ENCODE measurements at regions not wholly inside any gene's neighbourhood (a gene's known extent, or its start where the extent isn't known, plus 50 kb on each side); places are given as distances from the start of the nearest gene placed in this dataset.

DNA sequence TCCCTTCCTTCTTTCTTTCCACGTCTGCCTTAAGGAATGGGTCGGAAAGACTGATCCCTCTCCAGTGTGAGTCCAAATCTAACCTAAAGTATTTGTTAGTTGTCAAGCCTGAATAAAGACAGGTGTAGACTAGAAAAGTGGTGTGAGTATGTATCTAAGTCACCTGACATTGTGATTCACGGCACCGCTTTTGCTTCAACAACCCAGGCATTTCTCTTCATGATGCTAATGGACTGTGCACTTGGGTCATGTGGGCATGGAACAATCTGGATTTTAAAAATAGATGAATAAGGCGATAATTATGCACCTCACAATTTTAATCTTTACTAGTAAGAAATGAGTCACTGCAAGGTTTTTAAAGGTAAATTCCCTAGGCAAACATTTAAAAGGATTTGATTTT is 107.5 kb downstream of the LIPG start:
- no peak for FAIRE-seq
- DNase-seq (ENCODE audit: insufficient read length, low spot score): no peak
- TF ChIP-seq, protein P1, sequence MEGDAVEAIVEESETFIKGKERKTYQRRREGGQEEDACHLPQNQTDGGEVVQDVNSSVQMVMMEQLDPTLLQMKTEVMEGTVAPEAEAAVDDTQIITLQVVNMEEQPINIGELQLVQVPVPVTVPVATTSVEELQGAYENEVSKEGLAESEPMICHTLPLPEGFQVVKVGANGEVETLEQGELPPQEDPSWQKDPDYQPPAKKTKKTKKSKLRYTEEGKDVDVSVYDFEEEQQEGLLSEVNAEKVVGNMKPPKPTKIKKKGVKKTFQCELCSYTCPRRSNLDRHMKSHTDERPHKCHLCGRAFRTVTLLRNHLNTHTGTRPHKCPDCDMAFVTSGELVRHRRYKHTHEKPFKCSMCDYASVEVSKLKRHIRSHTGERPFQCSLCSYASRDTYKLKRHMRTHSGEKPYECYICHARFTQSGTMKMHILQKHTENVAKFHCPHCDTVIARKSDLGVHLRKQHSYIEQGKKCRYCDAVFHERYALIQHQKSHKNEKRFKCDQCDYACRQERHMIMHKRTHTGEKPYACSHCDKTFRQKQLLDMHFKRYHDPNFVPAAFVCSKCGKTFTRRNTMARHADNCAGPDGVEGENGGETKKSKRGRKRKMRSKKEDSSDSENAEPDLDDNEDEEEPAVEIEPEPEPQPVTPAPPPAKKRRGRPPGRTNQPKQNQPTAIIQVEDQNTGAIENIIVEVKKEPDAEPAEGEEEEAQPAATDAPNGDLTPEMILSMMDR (IDR thresholded peaks at IDR 0.05; ENCODE audit: insufficient read depth, missing control alignments): no peak

DNA sequence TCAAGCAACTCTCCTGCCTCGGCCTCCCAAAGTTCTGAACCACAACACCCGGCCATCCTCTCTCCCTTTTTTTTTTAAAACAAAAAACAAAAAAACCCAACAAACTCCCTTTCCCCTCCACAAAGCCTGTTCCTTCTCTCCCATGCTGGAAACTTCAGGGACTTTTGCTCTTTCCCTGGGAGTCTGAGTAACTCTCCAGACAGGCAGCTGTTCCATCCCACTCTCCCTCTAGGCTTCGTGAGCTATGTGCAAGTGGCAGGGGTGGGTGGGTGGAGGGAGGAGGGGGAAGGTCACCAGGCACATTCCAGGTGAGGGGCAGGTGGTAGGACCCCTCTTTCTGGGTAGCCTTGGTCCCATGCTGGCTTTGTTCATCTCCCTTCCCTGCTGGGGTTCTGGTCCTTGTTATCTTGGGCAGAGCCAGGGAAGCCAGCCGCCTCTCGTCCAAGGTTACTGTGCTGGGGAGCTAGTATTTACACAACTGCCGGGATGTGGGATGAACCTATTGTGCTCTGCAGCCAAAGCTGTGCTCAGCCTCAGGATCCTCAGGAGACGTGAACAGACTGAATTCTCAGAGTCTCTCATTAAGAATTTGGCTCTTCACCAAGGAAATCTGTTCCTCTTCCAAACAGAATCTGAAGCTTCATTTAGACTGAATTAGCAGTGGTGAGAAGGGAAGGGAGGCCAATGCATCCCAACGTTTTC is 106.9 kb downstream of the LIPG start:
- TF ChIP-seq, protein P1 (IDR thresholded peaks at IDR 0.05; ENCODE audit: insufficient read depth, missing control alignments): no peak
- FAIRE-seq (no peak), DNase-seq (ENCODE audit: insufficient read length, low spot score) (no peak)

DNA sequence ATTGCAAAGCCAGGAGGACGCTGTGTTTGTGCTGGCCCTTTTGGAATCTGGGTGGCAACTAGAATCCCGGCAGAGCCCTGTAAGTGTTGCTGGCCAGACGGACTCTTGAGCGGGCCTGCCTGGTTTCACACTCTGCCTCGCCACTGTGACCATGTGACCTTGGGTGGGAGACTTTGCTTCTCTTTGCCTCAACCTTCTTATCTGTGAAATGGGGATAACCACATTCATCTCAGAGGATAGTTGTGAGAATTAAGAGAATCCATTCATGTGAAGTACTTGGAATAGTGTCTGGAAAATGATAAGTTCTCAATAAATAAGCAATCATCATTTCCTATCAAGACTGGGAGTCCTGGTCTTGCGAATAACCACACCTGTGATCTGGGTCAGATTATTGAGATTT is 105.6 kb downstream of the LIPG start:
- TF ChIP-seq, protein P1 (IDR thresholded peaks at IDR 0.05; ENCODE audit: insufficient read depth, missing control alignments): no peak
- DNase-seq (ENCODE audit: insufficient read length, low spot score) (no peak), FAIRE-seq (no peak)

DNA sequence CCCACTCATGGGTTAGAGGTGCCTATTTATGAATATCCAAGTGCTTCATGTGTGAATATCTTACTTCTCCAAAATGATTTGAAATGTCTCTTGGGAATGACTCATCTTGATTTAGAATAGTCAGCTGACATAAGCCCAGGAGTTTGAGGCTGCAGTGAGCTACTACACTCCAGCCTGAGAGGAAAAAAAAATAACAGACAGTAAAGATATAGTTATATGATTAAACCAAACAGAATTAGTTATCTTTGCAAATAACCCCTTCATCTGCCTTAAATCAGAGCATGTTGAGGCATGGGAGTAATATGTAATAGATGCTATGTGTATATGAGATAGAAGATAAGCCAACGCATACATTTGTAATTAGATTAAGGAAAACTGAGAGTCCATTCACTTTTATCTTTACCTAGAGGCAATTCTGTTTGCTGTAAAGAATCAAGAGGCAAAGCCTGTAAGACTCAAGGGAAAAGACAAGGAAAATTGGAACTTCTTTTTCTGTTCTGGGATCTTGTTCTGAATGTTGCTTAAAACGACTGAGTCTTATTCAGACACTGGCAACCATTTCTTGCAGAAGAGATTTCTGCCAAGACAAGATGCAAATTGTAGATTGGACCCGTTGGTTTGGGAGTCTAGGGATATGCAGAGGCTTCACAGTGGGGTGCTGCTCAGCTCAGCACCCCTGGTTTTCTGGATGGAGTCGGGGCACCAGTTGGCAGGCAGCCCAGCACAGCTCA is 104.4 kb downstream of the LIPG start:
- FAIRE-seq: peak; percentile 35

DNA sequence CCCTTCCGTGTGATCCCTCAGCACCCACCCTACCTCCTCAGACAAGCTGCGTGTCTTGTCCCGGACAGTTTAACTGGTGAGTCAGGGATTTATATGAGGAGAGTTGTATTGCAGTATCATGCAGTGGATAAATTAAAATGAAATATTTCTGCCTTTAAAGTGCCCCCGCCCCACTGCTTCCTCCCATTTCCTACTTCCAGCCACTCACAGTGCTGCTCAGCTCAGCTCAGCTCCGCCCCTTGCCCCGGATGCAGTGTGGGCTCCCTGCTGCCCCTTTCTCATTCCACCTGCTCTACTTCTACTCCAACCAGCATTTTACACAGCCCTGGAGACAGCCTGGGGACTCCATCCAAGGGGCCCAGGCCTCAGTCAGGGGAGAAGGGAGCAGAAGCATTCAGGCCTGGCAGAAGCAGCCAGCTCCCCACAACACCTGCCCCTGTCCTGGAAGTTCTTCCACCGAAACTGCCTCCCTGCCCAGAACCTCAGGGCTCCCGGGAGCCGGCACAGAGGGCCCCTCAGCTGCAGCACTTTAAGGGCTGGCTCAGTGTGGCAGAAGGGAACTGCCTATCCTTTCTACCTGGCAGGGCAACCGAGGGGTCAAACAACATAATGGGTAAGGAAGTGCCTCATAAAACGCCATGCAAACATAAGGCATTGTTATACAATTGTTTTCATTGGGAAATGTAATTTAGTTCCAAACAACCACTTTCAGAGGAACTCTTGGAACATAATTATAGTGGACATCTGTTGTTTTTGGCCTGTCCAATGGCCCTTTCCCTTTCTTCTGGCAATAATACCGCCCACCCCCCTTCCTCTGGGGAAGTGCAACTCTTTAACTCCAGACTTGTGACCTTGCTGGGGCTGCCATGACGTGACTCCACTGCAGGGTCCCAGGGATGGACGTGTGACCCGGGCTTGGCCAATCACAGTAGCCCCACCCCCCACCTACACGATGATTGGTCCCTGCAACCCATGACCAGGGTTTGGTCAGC is 102.3 kb downstream of the LIPG start:
- no peak for DNase-seq (ENCODE audit: insufficient read length, low spot score)
- TF ChIP-seq, protein P1 (IDR thresholded peaks at IDR 0.05; ENCODE audit: insufficient read depth, missing control alignments): no peak
- FAIRE-seq: no peak

More for the DNA sequence above, 104.4 kb downstream of the LIPG start:
- no peak for DNase-seq (ENCODE audit: insufficient read length, low spot score)
- TF ChIP-seq, protein P1 (IDR thresholded peaks at IDR 0.05; ENCODE audit: insufficient read depth, missing control alignments): no peak

DNA sequence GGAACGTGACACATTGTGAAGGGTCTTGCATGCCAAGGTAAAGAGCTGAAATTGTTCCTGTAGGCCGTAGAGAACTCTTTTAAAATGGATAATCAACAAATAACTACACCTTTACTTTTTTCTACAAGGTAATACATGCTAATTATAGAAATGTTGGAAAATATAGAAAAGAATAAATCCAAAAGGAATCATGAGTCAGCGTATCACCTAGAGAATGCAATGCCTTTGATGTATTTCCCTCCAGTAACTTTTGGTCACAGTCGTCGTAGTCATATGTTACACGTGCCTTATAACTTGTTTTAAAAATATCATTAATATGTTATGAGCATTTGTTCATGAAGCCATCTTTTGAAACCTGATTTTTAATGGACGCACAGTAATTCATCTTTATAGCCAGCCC is 100.6 kb downstream of the LIPG start:
- DNase-seq (ENCODE audit: insufficient read length, low spot score): no peak
- FAIRE-seq: no peak
- TF ChIP-seq, protein P1 (IDR thresholded peaks at IDR 0.05; ENCODE audit: insufficient read depth, missing control alignments): no peak
